ENCODE measurements at regions not wholly inside any gene's neighbourhood (a gene's known extent, or its start where the extent isn't known, plus 50 kb on each side); places are given as distances from the start of the nearest gene placed in this dataset.

DNA sequence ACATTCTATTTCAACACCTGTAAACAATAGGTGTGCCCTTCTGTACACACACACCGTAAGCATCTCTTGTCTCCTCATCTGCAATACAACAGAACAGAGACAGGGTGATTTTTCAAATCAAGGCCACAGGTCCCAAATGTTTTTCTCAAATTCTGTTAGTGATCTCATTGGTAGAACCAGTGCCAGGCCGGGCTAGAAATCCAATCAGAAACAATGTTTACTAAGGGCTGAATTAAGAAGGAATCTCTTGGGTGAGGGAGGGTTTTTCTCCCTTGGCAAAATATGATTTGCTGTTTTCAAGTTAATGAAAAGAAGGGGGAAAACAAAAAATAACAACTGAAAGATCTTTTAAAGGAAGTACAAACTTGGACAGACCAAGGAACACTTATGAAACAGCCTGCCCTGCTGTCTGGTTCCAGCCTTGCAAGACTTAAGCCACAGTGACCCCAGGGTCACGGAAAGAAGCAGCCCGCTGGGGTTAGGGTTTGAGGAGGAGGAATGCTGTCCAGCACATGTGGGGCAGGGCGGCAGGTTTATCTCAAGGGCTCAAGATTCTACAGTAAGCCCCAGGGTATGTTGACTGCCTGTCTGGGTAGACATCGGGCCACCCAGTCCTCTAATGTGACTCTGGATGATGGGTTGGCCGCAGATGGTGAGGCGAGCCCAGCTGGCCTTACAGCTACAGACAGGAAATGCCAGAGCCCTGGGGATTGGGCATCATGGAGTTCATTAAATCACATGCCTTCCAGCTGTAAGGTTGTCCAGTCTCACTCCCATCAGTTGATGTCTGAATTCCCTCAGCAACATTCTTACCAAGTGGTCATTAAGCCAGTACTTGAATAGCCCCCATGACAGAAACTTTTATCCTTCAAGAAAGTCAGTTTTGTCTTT lies 73.3 kb upstream of the SLC44A3 start:
- Histone ChIP-seq H3K4me1 (ENCODE audit: control insufficient read depth, insufficient read depth, low read length) (no peaks in the 10 kb centered on the region), H3K4me2 (ENCODE audit: low read length) (no peak overlapping the region), H3K36me3 (ENCODE audit: insufficient read depth, low read length) (no peaks in the 10 kb centered on the region), H3K4me3 (ENCODE audit: low read length) (no peak overlapping the region), H3K27me3 (ENCODE audit: control insufficient read depth, insufficient read depth, low read length) (no peaks in the 10 kb centered on the region), H3K9me3 (replicated peaks; ENCODE audit: low read length) (no peaks in the 10 kb centered on the region), H3K9ac (ENCODE audit: low read depth, low read length) (no peak overlapping the region)

DNA sequence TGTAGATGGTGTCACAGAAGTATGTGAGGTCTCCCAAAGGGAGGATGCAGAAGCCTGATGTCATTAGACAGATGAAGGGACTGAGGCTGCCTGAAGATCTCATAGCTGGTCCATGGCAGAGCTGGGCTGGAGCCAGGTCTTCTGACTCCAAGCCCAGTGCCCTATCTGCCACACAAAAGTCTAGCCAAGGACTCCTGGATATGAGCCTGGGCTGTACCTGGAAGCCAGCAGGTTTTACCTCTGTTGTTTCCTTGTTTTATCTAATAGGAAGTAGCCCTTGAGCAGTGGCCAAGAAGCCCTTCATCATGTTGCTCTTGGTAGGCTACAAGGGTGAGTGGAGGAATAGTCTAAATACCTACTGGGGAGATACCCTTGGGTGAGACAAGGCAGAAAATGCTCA lies 74.4 kb upstream of the SLC44A3 start:
- Histone ChIP-seq H3K36me3 (ENCODE audit: insufficient read depth, low read length) (no peaks in the 10 kb centered on the region), H3K9ac (ENCODE audit: low read depth, low read length) (no peak overlapping the region), H3K4me1 (ENCODE audit: control insufficient read depth, insufficient read depth, low read length) (no peaks in the 10 kb centered on the region), H3K4me3 (ENCODE audit: low read length) (no peak overlapping the region), H3K4me2 (ENCODE audit: low read length) (no peak overlapping the region), H3K9me3 (replicated peaks; ENCODE audit: low read length) (no peaks in the 10 kb centered on the region), H3K27me3 (ENCODE audit: control insufficient read depth, insufficient read depth, low read length) (no peaks in the 10 kb centered on the region)

DNA sequence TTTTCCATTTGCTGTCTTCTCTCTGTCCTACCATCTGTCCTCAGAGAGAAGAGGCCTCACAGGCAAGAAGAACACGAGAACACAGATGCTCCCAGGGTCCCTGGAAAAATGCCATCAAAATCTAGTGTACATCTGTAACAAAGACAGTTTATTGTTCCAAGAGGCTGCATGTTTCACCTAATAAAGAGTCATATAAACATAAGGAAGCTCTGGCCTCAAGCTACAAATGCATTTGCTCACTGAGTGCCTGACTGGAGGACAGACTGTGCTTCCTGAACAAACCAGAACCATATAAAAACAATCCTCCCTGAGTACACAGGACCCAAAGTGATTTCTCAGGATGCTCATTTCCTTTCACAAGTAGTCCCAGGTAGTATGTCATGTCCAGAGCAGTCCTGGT lies 76.3 kb upstream of the SLC44A3 start:
- Histone ChIP-seq H3K9ac (ENCODE audit: low read depth, low read length) (no peak overlapping the region), H3K36me3 (ENCODE audit: insufficient read depth, low read length) (no peaks in the 10 kb centered on the region), H3K4me3 (ENCODE audit: low read length) (no peak overlapping the region), H3K4me1 (ENCODE audit: control insufficient read depth, insufficient read depth, low read length) (peaks cover 16% of the 10 kb centered on the region), H3K27me3 (ENCODE audit: control insufficient read depth, insufficient read depth, low read length) (no peaks in the 10 kb centered on the region), H3K4me2 (ENCODE audit: low read length) (no peak overlapping the region), H3K9me3 (replicated peaks; ENCODE audit: low read length) (no peaks in the 10 kb centered on the region)

DNA sequence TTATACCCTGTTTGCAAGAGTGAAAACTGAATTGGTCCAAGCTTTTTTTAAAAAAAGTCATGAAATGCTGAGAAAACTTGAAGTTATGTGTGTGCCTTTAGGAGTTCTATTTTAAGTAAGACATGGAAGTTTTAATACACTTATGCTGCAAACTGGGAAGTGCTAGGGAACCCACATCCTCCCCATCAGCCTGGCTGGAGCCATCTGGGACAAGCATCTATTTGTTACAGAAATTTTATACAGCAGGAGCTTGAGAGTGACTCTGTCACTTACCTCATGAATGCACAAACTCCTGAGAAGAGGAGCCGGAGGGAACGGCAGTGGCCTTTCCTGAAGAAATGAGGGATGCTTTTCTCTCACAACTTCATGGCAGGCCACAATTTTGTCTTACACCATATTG lies 78.2 kb upstream of the SLC44A3 start:
- Histone ChIP-seq H3K9ac (ENCODE audit: low read depth, low read length) (no peak overlapping the region), H3K27me3 (ENCODE audit: control insufficient read depth, insufficient read depth, low read length) (no peaks in the 10 kb centered on the region), H3K4me2 (ENCODE audit: low read length) (no peak overlapping the region), H3K4me3 (ENCODE audit: low read length) (no peak overlapping the region), H3K9me3 (replicated peaks; ENCODE audit: low read length) (no peaks in the 10 kb centered on the region), H3K4me1 (ENCODE audit: control insufficient read depth, insufficient read depth, low read length) (peaks cover 21% of the 10 kb centered on the region), H3K36me3 (ENCODE audit: insufficient read depth, low read length) (no peaks in the 10 kb centered on the region)

DNA sequence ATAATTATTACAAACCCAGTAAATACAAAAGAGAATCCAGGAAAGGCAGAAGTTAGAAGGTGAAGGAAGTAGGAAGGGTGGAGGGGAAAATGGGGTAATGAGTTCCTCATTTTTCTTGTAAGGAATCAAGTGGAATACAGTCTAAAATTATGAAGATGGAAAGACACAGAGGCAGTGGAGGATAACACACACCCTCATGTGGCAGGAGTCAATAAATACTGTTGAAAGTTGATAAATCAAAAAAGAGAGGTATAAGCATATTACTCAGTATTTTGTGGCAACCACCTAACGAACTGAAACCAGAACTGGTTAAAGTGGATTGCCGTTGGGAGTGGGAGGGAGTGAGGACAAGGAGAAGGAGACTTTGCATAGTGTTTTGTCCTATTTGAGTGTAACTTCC lies 78.6 kb upstream of the SLC44A3 start:
- no peaks in the 10 kb centered on the region for H3K36me3 ChIP-seq (ENCODE audit: insufficient read depth, low read length)
- no peak overlapping the region for H3K4me2 ChIP-seq (ENCODE audit: low read length)
- no peaks in the 10 kb centered on the region for H3K9me3 ChIP-seq (replicated peaks; ENCODE audit: low read length)
- no peak overlapping the region for H3K9ac ChIP-seq (ENCODE audit: low read depth, low read length)
- H3K4me3 ChIP-seq (ENCODE audit: low read length): no peak overlapping the region
- H3K27me3 ChIP-seq (ENCODE audit: control insufficient read depth, insufficient read depth, low read length): no peaks in the 10 kb centered on the region
- H3K4me1 ChIP-seq (ENCODE audit: control insufficient read depth, insufficient read depth, low read length): peaks cover 22% of the 10 kb centered on the region

DNA sequence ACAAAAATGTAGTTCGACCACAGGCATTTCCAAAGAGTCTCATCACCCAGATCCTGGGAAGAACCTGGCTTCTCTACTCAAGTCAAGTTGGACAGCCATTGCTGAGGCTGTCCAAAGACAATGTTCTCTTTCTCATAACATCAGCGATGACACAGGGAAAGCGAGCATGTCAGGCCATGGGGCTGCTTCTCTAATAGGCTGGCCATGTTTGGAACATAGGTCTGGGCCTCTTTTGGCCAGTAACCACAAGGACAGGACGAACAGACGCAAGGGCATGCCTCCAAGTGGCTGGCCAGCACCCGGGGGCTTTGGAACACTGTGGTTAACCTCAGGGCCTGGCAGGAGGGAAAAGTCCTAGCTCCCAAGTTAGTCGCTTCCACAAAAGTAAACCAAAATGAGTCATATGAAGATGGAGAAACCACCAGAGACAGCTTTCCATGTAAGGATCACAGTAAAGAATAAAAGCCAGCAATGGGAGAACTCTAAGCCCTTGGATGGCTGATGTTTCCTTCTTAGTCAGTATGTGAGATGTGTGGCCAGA lies 80.6 kb upstream of the SLC44A3 start:
- Histone ChIP-seq H3K27me3 (ENCODE audit: control insufficient read depth, insufficient read depth, low read length) (no peaks in the 10 kb centered on the region), H3K36me3 (ENCODE audit: insufficient read depth, low read length) (no peaks in the 10 kb centered on the region), H3K4me1 (ENCODE audit: control insufficient read depth, insufficient read depth, low read length) (peaks cover 36% of the 10 kb centered on the region), H3K9ac (ENCODE audit: low read depth, low read length) (no peak overlapping the region), H3K4me2 (ENCODE audit: low read length) (peak overlapping the region; percentile 18), H3K9me3 (replicated peaks; ENCODE audit: low read length) (no peaks in the 10 kb centered on the region), H3K4me3 (ENCODE audit: low read length) (no peak overlapping the region)

DNA sequence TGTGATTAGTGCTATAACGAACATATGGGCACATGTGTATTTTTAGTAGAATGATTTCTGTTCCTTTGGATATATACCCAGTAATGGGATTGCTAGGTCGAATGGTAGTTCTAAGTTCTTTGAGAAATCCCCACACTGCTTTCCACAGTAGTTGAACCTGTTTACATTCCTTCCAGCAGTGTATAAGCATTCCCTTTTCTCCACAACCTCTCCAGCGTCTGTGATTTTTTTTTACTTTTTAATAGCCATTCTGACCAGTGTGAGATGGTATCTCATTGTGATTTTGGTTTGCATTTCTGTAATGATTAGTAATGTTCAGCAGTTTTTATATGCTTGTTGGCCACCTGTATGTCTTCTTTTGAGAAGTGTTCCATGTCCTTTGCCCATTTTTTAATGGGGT lies 81.8 kb upstream of the SLC44A3 start:
- no peaks in the 10 kb centered on the region for H3K9me3 ChIP-seq (replicated peaks; ENCODE audit: low read length)
- no peaks in the 10 kb centered on the region for H3K36me3 ChIP-seq (ENCODE audit: insufficient read depth, low read length)
- H3K27me3 ChIP-seq (ENCODE audit: control insufficient read depth, insufficient read depth, low read length): no peaks in the 10 kb centered on the region
- no peak overlapping the region for H3K4me3 ChIP-seq (ENCODE audit: low read length)
- no peak overlapping the region for H3K9ac ChIP-seq (ENCODE audit: low read depth, low read length)
- H3K4me1 ChIP-seq (ENCODE audit: control insufficient read depth, insufficient read depth, low read length): peaks cover 36% of the 10 kb centered on the region
- no peak overlapping the region for H3K4me2 ChIP-seq (ENCODE audit: low read length)

DNA sequence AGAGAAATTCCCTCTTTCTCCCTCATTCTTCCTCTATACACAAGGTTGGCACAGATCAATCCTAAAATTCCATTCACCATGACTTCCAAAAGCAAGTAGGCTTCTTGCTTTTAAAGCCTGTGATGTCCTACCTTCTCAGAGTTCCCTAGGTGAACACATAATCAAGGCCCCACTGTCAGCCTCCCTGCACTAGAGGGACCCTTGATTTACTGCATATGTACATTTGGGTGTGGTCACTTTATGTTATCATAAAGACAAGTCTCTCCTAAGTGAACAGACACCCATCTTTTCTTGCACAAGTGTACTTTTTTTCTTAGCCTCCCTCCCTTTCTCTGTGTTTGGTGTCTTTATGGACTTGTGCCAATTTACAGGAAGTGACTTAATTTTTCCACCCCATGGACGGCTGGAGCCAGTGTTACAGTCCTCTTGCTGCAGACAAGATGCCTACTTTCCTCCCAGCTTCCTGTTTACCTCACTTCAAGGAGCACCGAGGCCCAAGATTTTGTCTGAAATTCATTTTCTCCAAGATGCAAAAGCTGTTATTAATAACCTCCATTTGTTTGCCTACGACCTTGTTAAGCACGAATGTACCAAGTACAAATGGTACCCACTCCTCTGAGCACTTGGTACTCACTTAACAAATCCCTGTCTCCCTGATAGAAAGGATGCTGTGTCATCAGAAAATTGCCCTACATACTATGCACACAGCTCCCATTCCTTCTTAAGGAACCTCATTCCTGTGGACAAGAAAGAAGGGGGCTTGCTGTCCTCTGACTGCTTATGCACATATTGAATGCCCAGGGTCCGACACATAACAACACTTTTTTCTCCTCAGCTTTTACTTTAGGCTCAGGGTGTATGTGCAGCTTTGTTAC lies 82.8 kb upstream of the SLC44A3 start:
- H3K4me2 ChIP-seq (ENCODE audit: low read length): no peak overlapping the region

DNA sequence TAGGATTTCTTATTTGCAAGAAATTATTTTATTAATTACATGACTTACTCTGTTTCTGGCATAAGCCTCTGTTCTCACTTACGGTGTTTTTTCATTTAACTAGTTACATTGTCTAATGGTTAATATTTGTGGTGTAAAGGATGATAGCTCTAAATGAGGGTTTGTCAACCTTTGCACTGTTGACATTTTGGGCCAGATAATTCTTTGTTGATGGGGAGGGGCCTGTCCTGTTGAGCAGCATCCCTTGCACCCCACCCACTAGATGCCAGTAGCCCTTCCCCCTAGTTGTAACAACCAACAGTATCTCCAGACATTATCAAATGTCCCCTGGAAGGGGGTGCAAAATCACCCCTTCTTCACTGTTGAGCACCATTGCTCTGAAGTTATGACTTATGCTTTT lies 83.6 kb upstream of the SLC44A3 start:
- H3K4me3 ChIP-seq (ENCODE audit: low read length): no peak overlapping the region
- H3K9me3 ChIP-seq (replicated peaks; ENCODE audit: low read length): no peaks in the 10 kb centered on the region
- H3K27me3 ChIP-seq (ENCODE audit: control insufficient read depth, insufficient read depth, low read length): no peaks in the 10 kb centered on the region
- no peaks in the 10 kb centered on the region for H3K36me3 ChIP-seq (ENCODE audit: insufficient read depth, low read length)
- peaks cover 45% of the 10 kb centered on the region for H3K4me1 ChIP-seq (ENCODE audit: control insufficient read depth, insufficient read depth, low read length)
- no peak overlapping the region for H3K4me2 ChIP-seq (ENCODE audit: low read length)
- no peak overlapping the region for H3K9ac ChIP-seq (ENCODE audit: low read depth, low read length)

More for the DNA sequence above, 82.8 kb upstream of the SLC44A3 start:
- Histone ChIP-seq H3K4me1 (ENCODE audit: control insufficient read depth, insufficient read depth, low read length) (peaks cover 37% of the 10 kb centered on the region), H3K27me3 (ENCODE audit: control insufficient read depth, insufficient read depth, low read length) (no peaks in the 10 kb centered on the region), H3K36me3 (ENCODE audit: insufficient read depth, low read length) (no peaks in the 10 kb centered on the region), H3K4me3 (ENCODE audit: low read length) (no peak overlapping the region), H3K9ac (ENCODE audit: low read depth, low read length) (no peak overlapping the region), H3K9me3 (replicated peaks; ENCODE audit: low read length) (no peaks in the 10 kb centered on the region)

DNA sequence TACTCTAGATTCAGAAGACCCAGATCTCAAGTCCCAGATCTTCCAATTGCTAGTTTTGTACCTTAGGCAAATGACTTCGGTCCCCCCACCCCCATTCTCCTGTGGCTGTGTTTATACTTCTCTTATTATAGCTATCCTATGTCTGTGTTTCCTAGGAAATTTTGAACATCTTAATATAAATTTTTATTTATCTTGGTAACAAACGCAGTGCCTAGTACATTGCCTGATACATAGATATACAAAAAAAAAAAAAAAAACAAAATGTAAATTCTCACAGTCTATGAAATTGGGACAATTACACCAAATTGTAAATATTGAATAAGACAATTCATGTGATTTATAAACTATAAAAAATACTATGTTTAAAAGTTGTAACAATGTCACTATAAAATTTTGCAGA lies 84.1 kb upstream of the SLC44A3 start:
- Histone ChIP-seq H3K9me3 (replicated peaks; ENCODE audit: low read length) (no peaks in the 10 kb centered on the region), H3K4me3 (ENCODE audit: low read length) (no peak overlapping the region), H3K9ac (ENCODE audit: low read depth, low read length) (no peak overlapping the region), H3K4me1 (ENCODE audit: control insufficient read depth, insufficient read depth, low read length) (peaks cover 47% of the 10 kb centered on the region), H3K4me2 (ENCODE audit: low read length) (no peak overlapping the region), H3K36me3 (ENCODE audit: insufficient read depth, low read length) (no peaks in the 10 kb centered on the region), H3K27me3 (ENCODE audit: control insufficient read depth, insufficient read depth, low read length) (no peaks in the 10 kb centered on the region)
